ENCODE measurements at regions not wholly inside any gene's neighbourhood (a gene's known extent, or its start where the extent isn't known, plus 50 kb on each side); places are given as distances from the start of the nearest gene placed in this dataset.

- no peak for TF ChIP-seq CTCF (IDR thresholded peaks at IDR 0.05)
- TF ChIP-seq POLR2A (IDR thresholded peaks at IDR 0.05), result no peak
- no peak for TF ChIP-seq EP300 (IDR thresholded peaks at IDR 0.05)
These were observed 60.3 kb upstream of the IQSEC1 start for GRCh38 chr3:13133471-13133981.

Measured in ovary (tissue), 3 donors.